ENCODE measurements at regions not wholly inside any gene's neighbourhood (a gene's known extent, or its start where the extent isn't known, plus 50 kb on each side); places are given as distances from the start of the nearest gene placed in this dataset.

- TF ChIP-seq NFYB (CRISPR knock-in tag; conservative IDR thresholded peaks at IDR 0.05; ENCODE audit: low read depth) (no peak), TP53 (CRISPR knock-in tag; IDR thresholded peaks at IDR 0.05) (no peak)
Measured at GRCh38 chr3:168801794-168802193, 706.1 kb upstream of the GOLIM4 start (continued).

- no peaks in the 10 kb centered on the region for H3K9me3 Mint-ChIP-seq
- no peak for ATAC-seq
- H3K4me3 Mint-ChIP-seq, result no peak overlapping the region
- DNase-seq (ENCODE audit: low spot score), result no peak
- H3K36me3 Mint-ChIP-seq, result no peaks in the 10 kb centered on the region
- H3K27ac Mint-ChIP-seq, result no peak overlapping the region
- no peak for TF ChIP-seq SMAD4 (CRISPR knock-in tag; IDR thresholded peaks at IDR 0.05)
- TF ChIP-seq ZNF416 (CRISPR knock-in tag; IDR thresholded peaks at IDR 0.05), result no peak
- TF ChIP-seq, protein P1, sequence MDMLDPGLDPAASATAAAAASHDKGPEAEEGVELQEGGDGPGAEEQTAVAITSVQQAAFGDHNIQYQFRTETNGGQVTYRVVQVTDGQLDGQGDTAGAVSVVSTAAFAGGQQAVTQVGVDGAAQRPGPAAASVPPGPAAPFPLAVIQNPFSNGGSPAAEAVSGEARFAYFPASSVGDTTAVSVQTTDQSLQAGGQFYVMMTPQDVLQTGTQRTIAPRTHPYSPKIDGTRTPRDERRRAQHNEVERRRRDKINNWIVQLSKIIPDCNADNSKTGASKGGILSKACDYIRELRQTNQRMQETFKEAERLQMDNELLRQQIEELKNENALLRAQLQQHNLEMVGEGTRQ (CRISPR knock-in tag; IDR thresholded peaks at IDR 0.05), result no peak
- no peak for TF ChIP-seq ESRRA (CRISPR knock-in tag; IDR thresholded peaks at IDR 0.05; ENCODE audit: borderline replicate concordance)
- TF ChIP-seq KAT7 (CRISPR knock-in tag; IDR thresholded peaks at IDR 0.05; ENCODE audit: borderline replicate concordance), result no peak
- TF ChIP-seq MAX (CRISPR knock-in tag; IDR thresholded peaks at IDR 0.05), result no peak
- TF ChIP-seq ZNF263 (CRISPR knock-in tag; IDR thresholded peaks at IDR 0.05; ENCODE audit: low read depth), result no peak
- no peak for TF ChIP-seq FOXP1 (CRISPR knock-in tag; IDR thresholded peaks at IDR 0.05; ENCODE audit: borderline replicate concordance)
- TF ChIP-seq CREB1 (CRISPR knock-in tag; IDR thresholded peaks at IDR 0.05), result no peak
- no peak for TF ChIP-seq E2F1 (CRISPR knock-in tag; IDR thresholded peaks at IDR 0.05)
- no peaks in the 10 kb centered on the region for H3K27me3 Mint-ChIP-seq (ENCODE audit: low read depth)
- CTCF ChIA-PET, result no interaction called here
- POLR2A ChIA-PET, result no interaction called here
- peaks cover 7% of the 10 kb centered on the region; the same call in 1 of the 2 replicates for H3K4me1 Mint-ChIP-seq
Measured at GRCh38 chr3:168796339-168796738, 700.6 kb upstream of the GOLIM4 start.

- peaks cover 7% of the 10 kb centered on the region; the same call in 1 of the 2 replicates for H3K4me1 Mint-ChIP-seq
- H3K36me3 Mint-ChIP-seq, result no peaks in the 10 kb centered on the region
- no peak for DNase-seq (ENCODE audit: low spot score)
- H3K9me3 Mint-ChIP-seq, result no peaks in the 10 kb centered on the region
- TF ChIP-seq NR2C2 (CRISPR knock-in tag; IDR thresholded peaks at IDR 0.05) (no peak), ZNF263 (CRISPR knock-in tag; IDR thresholded peaks at IDR 0.05; ENCODE audit: low read depth) (no peak), PREB (CRISPR knock-in tag; IDR thresholded peaks at IDR 0.05; ENCODE audit: borderline replicate concordance) (no peak), MYBL2 (CRISPR knock-in tag; IDR thresholded peaks at IDR 0.05) (no peak), ZNF423 (CRISPR knock-in tag; IDR thresholded peaks at IDR 0.05) (no peak), TEAD1 (CRISPR knock-in tag; IDR thresholded peaks at IDR 0.05) (no peak)
- TF ChIP-seq, protein P2, sequence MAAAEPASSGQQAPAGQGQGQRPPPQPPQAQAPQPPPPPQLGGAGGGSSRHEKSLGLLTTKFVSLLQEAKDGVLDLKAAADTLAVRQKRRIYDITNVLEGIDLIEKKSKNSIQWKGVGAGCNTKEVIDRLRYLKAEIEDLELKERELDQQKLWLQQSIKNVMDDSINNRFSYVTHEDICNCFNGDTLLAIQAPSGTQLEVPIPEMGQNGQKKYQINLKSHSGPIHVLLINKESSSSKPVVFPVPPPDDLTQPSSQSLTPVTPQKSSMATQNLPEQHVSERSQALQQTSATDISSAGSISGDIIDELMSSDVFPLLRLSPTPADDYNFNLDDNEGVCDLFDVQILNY (CRISPR knock-in tag; IDR thresholded peaks at IDR 0.05), result no peak
- no peak overlapping the region for H3K4me3 Mint-ChIP-seq
- ChIA-PET CTCF (no interaction called here), POLR2A (no interaction called here)
- H3K27me3 Mint-ChIP-seq (ENCODE audit: low read depth), result no peaks in the 10 kb centered on the region
- H3K27ac Mint-ChIP-seq, result no peak overlapping the region
- no peak for ATAC-seq
Measured at GRCh38 chr3:168794427-168794826, 698.7 kb upstream of the GOLIM4 start.

DNA sequence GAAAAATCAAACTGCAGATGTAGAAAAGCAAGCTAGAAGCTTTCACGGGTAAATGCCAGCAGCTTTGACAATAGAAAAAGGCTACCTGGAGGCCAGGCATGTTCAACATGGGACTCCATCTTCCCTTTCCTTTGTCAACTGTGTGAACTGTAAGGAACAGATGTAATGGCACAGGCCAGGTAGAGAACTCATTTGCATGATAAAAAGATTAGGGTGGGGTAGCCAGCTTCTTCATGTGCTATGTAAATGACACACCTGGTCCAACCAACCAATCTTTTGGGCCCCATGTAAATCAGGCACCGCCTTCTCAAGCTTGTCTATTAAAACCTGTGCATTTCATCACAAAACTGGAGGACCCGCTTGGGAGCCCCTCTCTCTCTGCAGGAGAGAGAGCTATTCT lies 686.5 kb upstream of the GOLIM4 start:
- Mint-ChIP-seq H3K9me3 (peaks cover 48% of the 10 kb centered on the region), H3K4me1 (peaks cover 11% of the 10 kb centered on the region), H3K27me3 (ENCODE audit: low read depth) (no peaks in the 10 kb centered on the region), H3K4me3 (no peak overlapping the region), H3K36me3 (peaks cover 24% of the 10 kb centered on the region), H3K27ac (no peak overlapping the region)
- POLR2A ChIA-PET, result interaction anchor here (0.7 kb wide), 1 partner anchor 33 kb away, joined by 3 read pairs; no protein-coding TSS in a partner anchor
- DNase-seq (ENCODE audit: low spot score) (no peak), ATAC-seq (peak; percentile 84)
- CTCF ChIA-PET, result no interaction called here
- TF ChIP-seq STAT6 (CRISPR knock-in tag; conservative IDR thresholded peaks at IDR 0.05; ENCODE audit: low read depth) (no peak), ELF4 (CRISPR knock-in tag; IDR thresholded peaks at IDR 0.05; ENCODE audit: low read depth) (no peak), FOXJ3 (CRISPR knock-in tag; IDR thresholded peaks at IDR 0.05; ENCODE audit: borderline replicate concordance) (no peak), NFE2L1 (CRISPR knock-in tag; IDR thresholded peaks at IDR 0.05) (no peak)
- TF ChIP-seq, protein P3, sequence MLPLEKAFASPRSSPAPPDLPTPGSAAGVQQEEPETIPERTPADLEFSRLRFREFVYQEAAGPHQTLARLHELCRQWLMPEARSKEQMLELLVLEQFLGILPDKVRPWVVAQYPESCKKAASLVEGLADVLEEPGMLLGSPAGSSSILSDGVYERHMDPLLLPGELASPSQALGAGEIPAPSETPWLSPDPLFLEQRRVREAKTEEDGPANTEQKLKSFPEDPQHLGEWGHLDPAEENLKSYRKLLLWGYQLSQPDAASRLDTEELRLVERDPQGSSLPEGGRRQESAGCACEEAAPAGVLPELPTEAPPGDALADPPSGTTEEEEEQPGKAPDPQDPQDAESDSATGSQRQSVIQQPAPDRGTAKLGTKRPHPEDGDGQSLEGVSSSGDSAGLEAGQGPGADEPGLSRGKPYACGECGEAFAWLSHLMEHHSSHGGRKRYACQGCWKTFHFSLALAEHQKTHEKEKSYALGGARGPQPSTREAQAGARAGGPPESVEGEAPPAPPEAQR (CRISPR knock-in tag; IDR thresholded peaks at IDR 0.05), result no peak
- TF ChIP-seq, protein P1 (CRISPR knock-in tag; IDR thresholded peaks at IDR 0.05), result no peak
